OCI-LY3 (cell line): ENCODE measurements at regions not wholly inside any gene's neighbourhood (a gene's known extent, or its start where the extent isn't known, plus 50 kb on each side); places are given as distances from the start of the nearest gene placed in this dataset.

Experiments
- H2AFZ ChIP-seq: fragments of 200-600, 300-600 bp; shearing (Covaris generic); 2 replicates; pipeline ENCODE4 v1.6.0; 2014; ENCODE audit warnings: antibody characterized with exemption, low read depth, low read length
- H3K27ac ChIP-seq: fragments of 200-600, 300-600 bp; sonication (generic); 2 replicates; pipeline ENCODE4 v1.5.1; 2014; ENCODE audit warnings: mild to moderate bottlenecking, low read length, moderate library complexity, mixed read lengths
- H3K27me3 ChIP-seq: fragments of 200-600, 300-600 bp; sonication (generic); 2 replicates; pipeline ENCODE4 v1.6.1; 2014; ENCODE audit warnings: low read depth, low read length, mixed read lengths
- H3K36me3 ChIP-seq: fragments of 200-600, 300-600 bp; sonication (generic); replicated peaks from 2 replicates; pipeline ENCODE3; 2014; ENCODE audit warnings: low read depth, low read length, mixed read lengths
- H3K4me1 ChIP-seq: fragments of 300-600, 200-600 bp; sonication (generic); 2 replicates; pipeline ENCODE4 v1.6.1; 2014; ENCODE audit warnings: low read length, mixed read lengths
- H3K4me2 ChIP-seq: fragments of 200-600, 300-600 bp; sonication (generic); 2 replicates; pipeline ENCODE4 v1.6.1; 2014; ENCODE audit warnings: low read length, mixed read lengths
- H3K4me3 ChIP-seq: fragments of 300-600, 200-600 bp; sonication (generic); 2 replicates; pipeline ENCODE4 v1.5.1; 2014; ENCODE audit warnings: antibody characterized with exemption, mild to moderate bottlenecking, low read length, moderate library complexity
- H3K79me2 ChIP-seq: fragments of 300-600, 200-600 bp; shearing (Covaris generic); 2 replicates; pipeline ENCODE4 v1.6.1; 2014; ENCODE audit warnings: mild to moderate bottlenecking, low read length, mixed read lengths
- H3K9ac ChIP-seq: fragments of 300-600, 200-600 bp; shearing (Covaris generic); 2 replicates; pipeline ENCODE4 v1.6.0; 2014; ENCODE audit warnings: mild to moderate bottlenecking, low read length, moderate library complexity
- H3K9me3 ChIP-seq: fragments of 200-600, 300-600 bp; shearing (Covaris generic); 2 replicates; pipeline ENCODE4 v1.6.1; 2014; ENCODE audit warnings: low read length, mixed read lengths; ENCODE audit not compliant: insufficient read depth
- H4K20me1 ChIP-seq: fragments of 200-600, 300-600 bp; sonication (generic); 2 replicates; pipeline ENCODE4 v1.6.1; 2016; ENCODE audit warnings: low read length, mixed read lengths; ENCODE audit not compliant: insufficient read depth
- EZH2phosphoT487 ChIP-seq: fragments of 200-600 bp; shearing (Covaris generic); IDR thresholded peaks from 2 replicates; pipeline ENCODE4 v1.6.1; 2018; ENCODE audit warnings: antibody characterized with exemption, mixed run types, low read depth
- TF ChIP-seq, protein P1 (sequence below): fragments of 200-600, 300-600 bp; sonication (generic); IDR thresholded peaks from 2 replicates; pipeline ENCODE4 v1.5.1; 2014; ENCODE audit warnings: antibody characterized with exemption, low read length, low read depth

- Histone ChIP-seq H3K27me3 (no peaks in the 10 kb centered on the region), H3K9me3 (no peaks in the 10 kb centered on the region), H3K4me3 (no peak overlapping the region), H3K27ac (no peak overlapping the region), H3K4me1 (peaks cover 15% of the 10 kb centered on the region), H3K9ac (no peak overlapping the region), H3K36me3 (no peaks in the 10 kb centered on the region), H2AFZ (no peak overlapping the region), H4K20me1 (no peaks in the 10 kb centered on the region), H3K79me2 (no peaks in the 10 kb centered on the region), H3K4me2 (no peak overlapping the region)
- TF ChIP-seq, protein P1, sequence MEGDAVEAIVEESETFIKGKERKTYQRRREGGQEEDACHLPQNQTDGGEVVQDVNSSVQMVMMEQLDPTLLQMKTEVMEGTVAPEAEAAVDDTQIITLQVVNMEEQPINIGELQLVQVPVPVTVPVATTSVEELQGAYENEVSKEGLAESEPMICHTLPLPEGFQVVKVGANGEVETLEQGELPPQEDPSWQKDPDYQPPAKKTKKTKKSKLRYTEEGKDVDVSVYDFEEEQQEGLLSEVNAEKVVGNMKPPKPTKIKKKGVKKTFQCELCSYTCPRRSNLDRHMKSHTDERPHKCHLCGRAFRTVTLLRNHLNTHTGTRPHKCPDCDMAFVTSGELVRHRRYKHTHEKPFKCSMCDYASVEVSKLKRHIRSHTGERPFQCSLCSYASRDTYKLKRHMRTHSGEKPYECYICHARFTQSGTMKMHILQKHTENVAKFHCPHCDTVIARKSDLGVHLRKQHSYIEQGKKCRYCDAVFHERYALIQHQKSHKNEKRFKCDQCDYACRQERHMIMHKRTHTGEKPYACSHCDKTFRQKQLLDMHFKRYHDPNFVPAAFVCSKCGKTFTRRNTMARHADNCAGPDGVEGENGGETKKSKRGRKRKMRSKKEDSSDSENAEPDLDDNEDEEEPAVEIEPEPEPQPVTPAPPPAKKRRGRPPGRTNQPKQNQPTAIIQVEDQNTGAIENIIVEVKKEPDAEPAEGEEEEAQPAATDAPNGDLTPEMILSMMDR, result no peak
- TF ChIP-seq EZH2phosphoT487, result no peak
These were observed 577.0 kb downstream of the SPOCK3 start for GRCh38 chr4:166657261-166657660.

DNA sequence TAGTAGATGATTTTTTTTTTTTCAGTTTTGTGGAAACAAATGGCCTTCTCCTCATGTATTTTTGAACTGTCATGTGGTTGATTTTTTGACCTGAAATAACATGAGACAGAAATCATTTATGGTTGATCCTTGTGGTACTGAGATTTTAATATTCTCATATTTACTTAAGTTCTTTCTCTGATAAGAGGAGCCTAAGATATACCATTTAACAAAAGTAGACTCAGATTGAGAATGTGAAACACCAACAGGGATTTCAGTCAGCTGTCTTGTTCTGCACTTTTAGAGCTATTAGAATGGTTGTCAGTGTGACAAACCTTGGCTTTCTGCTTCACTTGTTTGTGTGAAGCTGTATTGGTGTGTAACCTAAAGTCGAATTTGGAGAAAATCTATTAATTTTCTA, 575.7 kb downstream of the SPOCK3 start:
- Histone ChIP-seq H3K27ac (no peak overlapping the region), H3K4me3 (no peak overlapping the region), H4K20me1 (no peaks in the 10 kb centered on the region), H3K9ac (no peak overlapping the region), H3K36me3 (no peaks in the 10 kb centered on the region), H3K4me1 (peaks cover 25% of the 10 kb centered on the region), H3K27me3 (no peaks in the 10 kb centered on the region), H3K9me3 (no peaks in the 10 kb centered on the region), H3K79me2 (no peaks in the 10 kb centered on the region), H3K4me2 (0 out of 2 replicates have a peak overlapping the region, but pooled peaks have one; percentile 18), H2AFZ (no peak overlapping the region)
- TF ChIP-seq, protein P1, result no peak
- no peak for TF ChIP-seq EZH2phosphoT487

DNA sequence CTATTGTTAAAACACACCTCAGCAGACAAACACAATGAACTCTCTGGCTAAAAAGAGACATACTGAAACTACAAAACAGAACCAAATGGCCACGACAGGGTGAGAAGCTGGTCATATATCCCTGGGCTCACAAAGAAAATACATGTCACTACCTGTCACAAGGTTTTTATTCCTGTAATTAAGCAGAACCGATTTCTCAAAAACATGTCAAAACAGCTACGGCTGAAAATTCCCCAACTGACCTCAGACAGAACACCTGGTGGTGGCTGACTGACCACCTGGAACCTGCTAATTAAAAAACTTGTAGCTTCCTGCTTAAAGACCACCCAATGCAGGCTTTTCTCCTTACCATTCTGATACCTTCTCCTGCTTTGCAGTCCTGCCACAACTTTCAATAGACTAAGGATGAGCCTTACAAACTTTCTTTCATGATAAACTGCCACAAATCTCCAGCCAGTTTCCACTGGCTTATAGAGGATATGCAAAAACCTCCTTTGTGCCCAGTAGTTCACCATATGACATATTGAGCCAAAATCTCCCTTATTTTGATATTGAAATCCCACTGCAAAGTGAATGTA, 571.9 kb downstream of the SPOCK3 start:
- Histone ChIP-seq H3K4me2 (peak overlapping the region; percentile 39), H3K4me3 (peak overlapping the region; percentile 12), H3K4me1 (peaks cover 25% of the 10 kb centered on the region), H3K79me2 (no peaks in the 10 kb centered on the region), H4K20me1 (no peaks in the 10 kb centered on the region), H3K36me3 (no peaks in the 10 kb centered on the region), H3K27me3 (no peaks in the 10 kb centered on the region), H3K9me3 (no peaks in the 10 kb centered on the region), H2AFZ (peak overlapping the region; percentile 39), H3K9ac (no peak overlapping the region), H3K27ac (peak overlapping the region; percentile 34)
- TF ChIP-seq, protein P1, result no peak
- no peak for TF ChIP-seq EZH2phosphoT487

- no peaks in the 10 kb centered on the region for H4K20me1 ChIP-seq
- no peaks in the 10 kb centered on the region for H3K4me1 ChIP-seq
- no peaks in the 10 kb centered on the region for H3K9me3 ChIP-seq
- no peaks in the 10 kb centered on the region for H3K36me3 ChIP-seq
- H2AFZ ChIP-seq, result no peak overlapping the region
- H3K27me3 ChIP-seq, result no peaks in the 10 kb centered on the region
- TF ChIP-seq, protein P1, result no peak
- no peak for TF ChIP-seq EZH2phosphoT487
- H3K27ac ChIP-seq, result no peak overlapping the region
- no peak overlapping the region for H3K4me3 ChIP-seq
- H3K4me2 ChIP-seq, result no peak overlapping the region
- H3K9ac ChIP-seq, result no peak overlapping the region
- no peaks in the 10 kb centered on the region for H3K79me2 ChIP-seq
These were observed 564.0 kb downstream of the SPOCK3 start for GRCh38 chr4:166670341-166670740.
